ENCODE measurements at regions not wholly inside any gene's neighbourhood (a gene's known extent, or its start where the extent isn't known, plus 50 kb on each side); places are given as distances from the start of the nearest gene placed in this dataset.

DNA sequence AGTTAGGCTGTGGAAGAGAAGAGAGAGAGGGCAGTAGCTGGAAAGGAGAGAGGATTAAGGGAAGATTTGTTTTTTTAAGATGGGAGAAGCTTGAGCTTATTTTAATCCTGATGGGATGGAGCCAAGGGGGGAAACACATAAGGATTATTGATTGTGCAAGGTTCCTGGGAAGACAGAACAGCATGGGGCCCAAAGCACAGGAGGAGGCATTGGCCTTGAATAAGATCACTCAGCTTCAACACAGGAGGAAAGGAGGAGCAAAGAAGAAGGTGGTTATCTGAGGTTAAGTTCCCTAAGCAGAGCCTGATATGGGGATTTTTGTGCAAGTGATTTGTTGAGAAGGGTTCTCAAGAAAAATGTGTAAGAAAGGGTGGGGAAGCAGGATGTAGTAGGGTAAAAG, 169.8 kb downstream of the ABCC12 start:
- TF ChIP-seq, protein P1, sequence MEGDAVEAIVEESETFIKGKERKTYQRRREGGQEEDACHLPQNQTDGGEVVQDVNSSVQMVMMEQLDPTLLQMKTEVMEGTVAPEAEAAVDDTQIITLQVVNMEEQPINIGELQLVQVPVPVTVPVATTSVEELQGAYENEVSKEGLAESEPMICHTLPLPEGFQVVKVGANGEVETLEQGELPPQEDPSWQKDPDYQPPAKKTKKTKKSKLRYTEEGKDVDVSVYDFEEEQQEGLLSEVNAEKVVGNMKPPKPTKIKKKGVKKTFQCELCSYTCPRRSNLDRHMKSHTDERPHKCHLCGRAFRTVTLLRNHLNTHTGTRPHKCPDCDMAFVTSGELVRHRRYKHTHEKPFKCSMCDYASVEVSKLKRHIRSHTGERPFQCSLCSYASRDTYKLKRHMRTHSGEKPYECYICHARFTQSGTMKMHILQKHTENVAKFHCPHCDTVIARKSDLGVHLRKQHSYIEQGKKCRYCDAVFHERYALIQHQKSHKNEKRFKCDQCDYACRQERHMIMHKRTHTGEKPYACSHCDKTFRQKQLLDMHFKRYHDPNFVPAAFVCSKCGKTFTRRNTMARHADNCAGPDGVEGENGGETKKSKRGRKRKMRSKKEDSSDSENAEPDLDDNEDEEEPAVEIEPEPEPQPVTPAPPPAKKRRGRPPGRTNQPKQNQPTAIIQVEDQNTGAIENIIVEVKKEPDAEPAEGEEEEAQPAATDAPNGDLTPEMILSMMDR (IDR thresholded peaks at IDR 0.05), result no peak
- TF ChIP-seq POLR2A (IDR thresholded peaks at IDR 0.05), result no peak

All from body of pancreas (tissue), 4 donors.